GM10248 (cell line): ENCODE measurements at regions not wholly inside any gene's neighbourhood (a gene's known extent, or its start where the extent isn't known, plus 50 kb on each side); places are given as distances from the start of the nearest gene placed in this dataset.
"Not testable (repeated sequence)": the region's sequence is repeated elsewhere in the genome, so short reads cannot be mapped to it uniquely, and the experiment has no call there.

Experiments used
- CTCF ChIA-PET: fragments of 300-600 bp; sonication (Branson Sonifier 250); formaldehyde crosslinking; extraction: SDS; loops from one replicate; lab custom pipeline; 2021; ENCODE audit warnings: antibody characterized with exemption; lab: Yijun Ruan, JAX
- POLR2A ChIA-PET: fragments of 350-650 bp; sonication (Branson Sonifier 250); formaldehyde crosslinking; extraction: SDS; loops from one replicate; lab custom pipeline; 2020; ENCODE audit warnings: antibody characterized with exemption; lab: Yijun Ruan, JAX
- DNase-seq: peaks from one replicate; pipeline ENCODE4 v3.0.0; 2012; ENCODE audit errors: extremely low spot score
- TF ChIP-seq, protein P1 (sequence below): IDR thresholded peaks from 2 replicates; pipeline ENCODE4 v1.5.1; 2012; ENCODE audit warnings: mild to moderate bottlenecking, low read depth; ENCODE audit errors: extremely low read depth, missing control alignments, control extremely low read depth

DNA sequence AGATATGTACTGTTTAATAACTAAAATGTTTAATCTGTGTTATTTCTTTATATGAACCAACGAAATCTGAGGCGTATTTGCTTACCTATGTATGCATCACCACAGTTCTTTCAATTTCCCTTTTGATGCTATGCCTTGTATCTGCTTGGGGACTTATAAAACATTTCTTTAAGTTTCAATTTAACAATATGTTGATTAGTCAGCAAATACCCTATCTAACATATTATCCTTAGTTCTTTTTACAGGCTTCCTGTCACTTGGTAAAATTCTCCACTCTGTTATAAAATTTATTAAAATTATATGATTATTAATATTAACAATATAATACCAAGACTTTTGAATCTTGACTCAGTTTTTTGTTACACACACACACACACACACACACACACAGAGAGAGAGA lies 174.3 kb downstream of the CPS1 start:
- DNase-seq: no peak
- ChIA-PET CTCF (interaction anchor here (2.5 kb wide), 1 partner anchor 12 kb away, joined by 5 read pairs; no protein-coding TSS in a partner anchor), POLR2A (no interaction called here)
- TF ChIP-seq, protein P1, sequence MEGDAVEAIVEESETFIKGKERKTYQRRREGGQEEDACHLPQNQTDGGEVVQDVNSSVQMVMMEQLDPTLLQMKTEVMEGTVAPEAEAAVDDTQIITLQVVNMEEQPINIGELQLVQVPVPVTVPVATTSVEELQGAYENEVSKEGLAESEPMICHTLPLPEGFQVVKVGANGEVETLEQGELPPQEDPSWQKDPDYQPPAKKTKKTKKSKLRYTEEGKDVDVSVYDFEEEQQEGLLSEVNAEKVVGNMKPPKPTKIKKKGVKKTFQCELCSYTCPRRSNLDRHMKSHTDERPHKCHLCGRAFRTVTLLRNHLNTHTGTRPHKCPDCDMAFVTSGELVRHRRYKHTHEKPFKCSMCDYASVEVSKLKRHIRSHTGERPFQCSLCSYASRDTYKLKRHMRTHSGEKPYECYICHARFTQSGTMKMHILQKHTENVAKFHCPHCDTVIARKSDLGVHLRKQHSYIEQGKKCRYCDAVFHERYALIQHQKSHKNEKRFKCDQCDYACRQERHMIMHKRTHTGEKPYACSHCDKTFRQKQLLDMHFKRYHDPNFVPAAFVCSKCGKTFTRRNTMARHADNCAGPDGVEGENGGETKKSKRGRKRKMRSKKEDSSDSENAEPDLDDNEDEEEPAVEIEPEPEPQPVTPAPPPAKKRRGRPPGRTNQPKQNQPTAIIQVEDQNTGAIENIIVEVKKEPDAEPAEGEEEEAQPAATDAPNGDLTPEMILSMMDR: no peak

DNA sequence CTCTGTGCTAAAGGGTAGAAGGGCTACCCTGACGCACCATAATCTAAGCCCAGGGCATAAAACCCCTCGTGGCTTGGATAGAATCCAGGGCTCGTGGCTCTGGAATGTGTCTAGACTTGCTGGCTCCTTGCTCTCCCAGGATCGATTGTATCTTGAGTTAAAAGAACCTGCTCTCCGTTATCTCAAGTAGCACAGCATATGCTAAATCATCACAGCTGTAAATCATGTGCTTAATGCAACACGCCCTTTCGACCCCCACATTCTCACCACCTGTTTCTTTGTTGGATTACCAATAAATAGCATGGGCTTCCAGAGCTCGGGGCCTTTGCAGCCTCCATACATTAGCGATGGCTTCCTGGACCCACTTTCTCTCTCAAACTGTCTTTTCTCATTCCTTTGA lies 190.4 kb downstream of the CPS1 start:
- CTCF ChIA-PET: interaction anchor here (1.2 to 1.5 kb wide), 2 partner anchors 11 to 27 kb away, joined by 3 to 4 read pairs; no protein-coding TSS in a partner anchor
- DNase-seq, POLR2A ChIA-PET: not testable (repeated sequence)

DNA sequence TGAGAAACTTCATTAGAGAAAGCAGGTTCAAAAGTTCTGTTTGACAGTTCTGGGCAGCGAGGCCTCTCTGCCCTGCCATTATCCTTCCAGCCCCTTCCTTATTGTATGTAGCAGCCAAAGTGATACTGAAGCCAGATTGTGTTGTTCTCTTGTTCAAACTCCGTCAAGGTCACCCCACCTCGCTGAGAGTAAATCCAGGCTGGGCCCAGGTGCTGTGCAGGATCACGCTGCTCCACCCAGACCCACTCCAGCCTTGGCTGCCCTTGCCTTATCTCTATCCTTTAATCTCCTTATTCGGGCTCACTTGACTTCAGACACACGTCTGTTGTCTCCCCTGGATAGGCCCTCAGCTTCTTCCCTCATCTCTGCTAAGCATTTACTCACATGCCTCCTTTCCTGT lies 196.1 kb downstream of the CPS1 start:
- DNase-seq: no peak
- ChIA-PET POLR2A (no interaction called here), CTCF (no interaction called here)
- TF ChIP-seq, protein P1: no peak

DNA sequence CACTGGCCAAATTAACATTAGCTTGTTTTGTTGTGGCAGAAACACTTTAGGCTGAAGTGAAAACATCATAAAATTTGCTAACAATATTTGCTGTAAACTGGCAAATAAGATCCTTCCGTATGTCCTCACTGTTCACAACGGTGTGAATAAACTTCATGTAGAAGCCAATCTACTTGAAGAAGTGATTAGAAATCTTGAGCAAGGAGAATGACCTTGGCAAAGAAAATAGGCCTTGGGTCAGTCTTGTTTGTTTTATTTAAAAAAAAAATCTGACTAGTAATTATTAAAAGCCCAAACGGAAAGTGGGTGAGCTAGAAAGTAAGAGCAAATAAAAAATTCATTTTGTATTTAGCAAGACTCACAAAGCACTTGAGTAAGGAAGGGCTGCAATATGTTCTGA lies 197.0 kb downstream of the CPS1 start:
- ChIA-PET CTCF (interaction anchor here (1.5 kb wide), 1 partner anchor 9 kb away, joined by 4 read pairs; no protein-coding TSS in a partner anchor), POLR2A (no interaction called here)
- DNase-seq: no peak
- TF ChIP-seq, protein P1: no peak

DNA sequence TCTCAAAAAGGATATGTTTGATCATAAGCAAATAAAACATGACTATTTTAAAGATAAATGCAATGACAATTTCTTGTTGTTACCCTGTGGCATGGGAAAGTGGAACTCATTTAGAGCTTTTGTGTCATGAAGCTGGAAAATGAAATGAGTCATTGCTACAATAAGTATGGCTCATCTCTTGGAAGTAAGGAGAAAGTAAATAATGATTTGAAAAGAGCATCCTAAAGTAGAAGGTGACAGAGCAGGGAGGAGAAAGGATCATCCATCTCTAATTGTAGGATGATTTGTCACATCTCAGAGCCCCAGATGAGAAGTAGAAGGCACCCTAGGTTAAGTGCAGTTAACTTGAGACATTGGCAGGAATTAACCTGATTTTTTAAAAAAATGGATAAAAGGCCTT lies 200.5 kb downstream of the CPS1 start:
- TF ChIP-seq, protein P1: no peak
- POLR2A ChIA-PET: no interaction called here
- no peak for DNase-seq
- CTCF ChIA-PET: interaction anchor here (1.0 kb wide), 1 partner anchor 8 kb away, joined by 3 read pairs; no protein-coding TSS in a partner anchor

DNA sequence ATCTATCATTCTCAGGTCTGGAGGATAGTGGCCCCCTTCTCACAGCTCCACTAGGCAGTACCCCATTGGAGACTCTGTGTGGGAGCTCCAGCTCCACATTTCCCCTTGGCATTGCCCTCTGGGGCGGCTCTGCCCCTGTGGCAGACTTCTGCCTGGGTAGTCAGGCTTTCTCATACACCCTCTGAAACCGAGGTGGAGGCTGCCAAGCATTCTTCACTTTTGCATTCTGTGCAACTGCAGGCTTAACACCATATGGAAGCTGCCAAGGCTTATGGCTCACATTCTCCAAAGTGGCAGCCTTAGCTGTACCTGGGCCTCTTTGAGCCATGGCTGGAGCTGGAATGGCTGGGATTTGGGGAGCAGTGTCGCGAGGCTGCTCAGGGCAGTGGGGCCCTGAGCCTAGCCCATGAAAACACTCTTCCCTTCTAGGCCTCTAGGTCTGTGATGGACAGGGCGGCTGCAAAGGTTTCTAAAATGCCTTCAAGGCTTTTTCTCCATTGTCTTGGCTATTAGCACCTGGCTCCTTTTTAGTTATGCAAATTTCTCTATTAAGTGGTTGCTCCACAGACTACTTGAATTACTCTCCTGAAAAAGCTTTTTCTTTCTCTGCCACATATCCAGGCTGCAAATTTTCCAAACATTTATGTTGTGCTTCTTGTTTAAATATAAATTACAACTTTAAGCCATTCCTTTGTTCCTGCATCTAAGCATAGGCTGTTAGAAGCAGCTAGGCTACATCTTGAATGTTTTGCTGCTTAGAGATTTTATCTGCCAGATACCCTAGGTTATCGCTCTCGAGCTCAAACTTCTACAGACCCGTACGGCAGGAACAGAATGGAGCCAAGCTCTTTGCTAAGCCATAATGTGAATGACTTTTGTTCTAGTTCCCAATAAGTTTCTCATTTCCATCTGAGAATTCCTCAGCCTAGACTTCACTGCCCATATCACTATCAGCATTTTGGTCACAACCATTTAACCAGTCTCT lies 206.5 kb downstream of the CPS1 start:
- no peak for DNase-seq
- TF ChIP-seq, protein P1: no peak
- CTCF ChIA-PET: interaction anchor here (2.0 kb wide), 1 partner anchor 9 kb away, joined by 4 read pairs; no protein-coding TSS in a partner anchor
- POLR2A ChIA-PET: no interaction called here
